GM23338 (cell line): ENCODE measurements at regions not wholly inside any gene's neighbourhood (a gene's known extent, or its start where the extent isn't known, plus 50 kb on each side); places are given as distances from the start of the nearest gene placed in this dataset.
"Not testable (repeated sequence)": the region's sequence is repeated elsewhere in the genome, so short reads cannot be mapped to it uniquely, and the experiment has no call there.

ENCODE experiments used
- ATAC-seq: fragments of 200-7000 bp; cut with Tn5 transposase; 3 replicates; pipeline ENCODE4 v1.9.1; 2020
- DNase-seq: peaks from one replicate; pipeline ENCODE4 v3.0.0-alpha.2; 2015; ENCODE audit warnings: low spot score
- H2AFZ ChIP-seq: fragments of 200-600 bp; sonication (generic); 2 replicates; pipeline ENCODE4 v1.8.0; 2016; ENCODE audit warnings: antibody characterized with exemption, mild to moderate bottlenecking, moderate library complexity
- H3F3A ChIP-seq: fragments of 200-600 bp; sonication (generic); replicated peaks from 2 replicates; pipeline ENCODE4 v1.8.0; 2017; ENCODE audit warnings: antibody characterized with exemption, mixed run types, low read depth
- H3K27ac ChIP-seq: fragments of 200-600 bp; sonication (generic); 2 replicates; pipeline ENCODE4 v1.6.1; 2016; ENCODE audit warnings: low read depth
- H3K27me3 ChIP-seq: fragments of 200-600 bp; sonication (generic); 2 replicates; pipeline ENCODE4 v1.8.0; 2016; ENCODE audit warnings: mild to moderate bottlenecking, mixed run types, moderate library complexity; ENCODE audit not compliant: insufficient read depth
- H3K36me3 ChIP-seq: fragments of 200-600 bp; sonication (generic); 2 replicates; pipeline ENCODE4 v1.8.0; 2016; ENCODE audit warnings: mild to moderate bottlenecking; ENCODE audit not compliant: insufficient read depth
- H3K4me1 ChIP-seq: fragments of 200-600 bp; sonication (generic); 2 replicates; pipeline ENCODE4 v1.8.0; 2016; ENCODE audit warnings: mild to moderate bottlenecking, moderate library complexity; ENCODE audit not compliant: insufficient read depth
- H3K4me2 ChIP-seq: fragments of 200-600 bp; sonication (generic); 2 replicates; pipeline ENCODE4 v1.7.1; 2017; ENCODE audit warnings: mixed run types
- H3K4me3 ChIP-seq: fragments of 200-600 bp; sonication (generic); 2 replicates; pipeline ENCODE4 v1.6.1; 2016; ENCODE audit warnings: mixed run types
- H3K79me2 ChIP-seq: fragments of 200-600 bp; sonication (generic); replicated peaks from 2 replicates; pipeline ENCODE4 v1.8.0; 2017; ENCODE audit warnings: mild to moderate bottlenecking; ENCODE audit not compliant: insufficient read depth
- H3K9me2 ChIP-seq: fragments of 200-600 bp; sonication (generic); 2 replicates; pipeline ENCODE4 v1.8.0; 2017; ENCODE audit not compliant: insufficient read depth
- H4K20me1 ChIP-seq: fragments of 200-600 bp; sonication (generic); replicated peaks from 2 replicates; pipeline ENCODE4 v1.8.0; 2017; ENCODE audit warnings: mild to moderate bottlenecking; ENCODE audit not compliant: insufficient read depth
- H3K27ac Mint-ChIP-seq: 2 replicates; pipeline ENCODE4 v1.8.0; 2020; ENCODE audit warnings: inconsistent platforms, mild to moderate bottlenecking, moderate library complexity, mixed read lengths
- H3K27me3 Mint-ChIP-seq: 3 replicates; pipeline ENCODE4 v1.8.0; 2022; ENCODE audit warnings: low read depth, mild to moderate bottlenecking, moderate library complexity, mixed read lengths, inconsistent platforms; ENCODE audit not compliant: insufficient read depth, poor library complexity
- H3K36me3 Mint-ChIP-seq: 3 replicates; pipeline ENCODE4 v1.8.0; 2021; ENCODE audit warnings: low read depth, mild to moderate bottlenecking, inconsistent platforms, moderate library complexity, mixed read lengths
- H3K4me1 Mint-ChIP-seq: 3 replicates; pipeline ENCODE4 v1.8.0; 2020; ENCODE audit warnings: mild to moderate bottlenecking, inconsistent platforms, mixed read lengths
- H3K4me3 Mint-ChIP-seq: 3 replicates; pipeline ENCODE4 v1.8.0; 2021; ENCODE audit warnings: moderate library complexity, mild to moderate bottlenecking, inconsistent platforms, mixed read lengths
- H3K9me3 Mint-ChIP-seq: 3 replicates; pipeline ENCODE4 v1.8.0; 2020; ENCODE audit warnings: moderate library complexity, mild to moderate bottlenecking, inconsistent platforms, mixed read lengths

GRCh38 chr5:176067162-176067561 lies 99.0 kb upstream of the THOC3 start:
- H3K4me2 ChIP-seq, H3K4me1 ChIP-seq, H3K36me3 ChIP-seq, H3K9me2 ChIP-seq, H3K27ac Mint-ChIP-seq, H4K20me1 ChIP-seq, H3K4me1 Mint-ChIP-seq, H3K79me2 ChIP-seq, H3F3A ChIP-seq, H3K27ac ChIP-seq, H3K36me3 Mint-ChIP-seq, H3K4me3 Mint-ChIP-seq, DNase-seq, H3K27me3 ChIP-seq, H3K27me3 Mint-ChIP-seq, ATAC-seq, H3K9me3 Mint-ChIP-seq, H3K4me3 ChIP-seq, H2AFZ ChIP-seq: not testable (repeated sequence)

- H3K27me3 Mint-ChIP-seq, H4K20me1 ChIP-seq, ATAC-seq, H3K4me2 ChIP-seq, H3K4me3 Mint-ChIP-seq, H3K79me2 ChIP-seq, H3K9me3 Mint-ChIP-seq, H3K27ac ChIP-seq, H2AFZ ChIP-seq, H3K36me3 Mint-ChIP-seq, H3K27me3 ChIP-seq, DNase-seq, H3K27ac Mint-ChIP-seq, H3K4me1 ChIP-seq, H3K36me3 ChIP-seq, H3K4me1 Mint-ChIP-seq, H3K9me2 ChIP-seq, H3F3A ChIP-seq, H3K4me3 ChIP-seq: not testable (repeated sequence)
Measured at GRCh38 chr5:176067948-176068347, 99.8 kb upstream of the THOC3 start.

GRCh38 chr5:176073996-176074571 lies 106.0 kb upstream of the THOC3 start:
- H3K27ac ChIP-seq, H3K27ac Mint-ChIP-seq, H3K4me3 ChIP-seq, H3K4me1 Mint-ChIP-seq, H3K4me2 ChIP-seq, H3K9me3 Mint-ChIP-seq, H3K36me3 Mint-ChIP-seq, H3K9me2 ChIP-seq, H4K20me1 ChIP-seq, DNase-seq, H3F3A ChIP-seq, H3K79me2 ChIP-seq, H3K36me3 ChIP-seq, ATAC-seq, H3K4me1 ChIP-seq, H3K27me3 ChIP-seq, H3K4me3 Mint-ChIP-seq, H2AFZ ChIP-seq, H3K27me3 Mint-ChIP-seq: not testable (repeated sequence)

GRCh38 chr5:176083717-176084116 lies 115.6 kb upstream of the THOC3 start:
- not testable (repeated sequence) for H3K27ac ChIP-seq, H3K4me1 Mint-ChIP-seq, H3F3A ChIP-seq, DNase-seq, H3K4me1 ChIP-seq, H3K4me3 Mint-ChIP-seq, H2AFZ ChIP-seq, H3K4me2 ChIP-seq, H3K36me3 Mint-ChIP-seq, H3K9me2 ChIP-seq, H3K27ac Mint-ChIP-seq, H3K27me3 ChIP-seq, H3K79me2 ChIP-seq, H4K20me1 ChIP-seq, H3K27me3 Mint-ChIP-seq, H3K36me3 ChIP-seq, ATAC-seq, H3K4me3 ChIP-seq
- peaks cover 12% of the 10 kb centered on the region; the same call in 2 of the 3 replicates for H3K9me3 Mint-ChIP-seq

- H3K4me3 ChIP-seq, H3K36me3 Mint-ChIP-seq, DNase-seq, H3K9me3 Mint-ChIP-seq, H3K4me1 Mint-ChIP-seq, ATAC-seq, H3K4me3 Mint-ChIP-seq, H3K27me3 Mint-ChIP-seq, H3K27ac ChIP-seq, H2AFZ ChIP-seq, H3F3A ChIP-seq, H4K20me1 ChIP-seq, H3K36me3 ChIP-seq, H3K27ac Mint-ChIP-seq, H3K4me1 ChIP-seq, H3K27me3 ChIP-seq, H3K79me2 ChIP-seq, H3K9me2 ChIP-seq, H3K4me2 ChIP-seq: not testable (repeated sequence)
Measured at GRCh38 chr5:176103083-176103482, 135.0 kb upstream of the THOC3 start.

- DNase-seq, H3K9me3 Mint-ChIP-seq, H3K9me2 ChIP-seq, H3K4me3 ChIP-seq, H3K36me3 ChIP-seq, H3K4me1 Mint-ChIP-seq, H3F3A ChIP-seq, H3K4me2 ChIP-seq, H3K27ac Mint-ChIP-seq, H3K27me3 ChIP-seq, H4K20me1 ChIP-seq, ATAC-seq, H3K36me3 Mint-ChIP-seq, H3K27me3 Mint-ChIP-seq, H3K4me3 Mint-ChIP-seq, H3K4me1 ChIP-seq, H3K79me2 ChIP-seq, H2AFZ ChIP-seq, H3K27ac ChIP-seq: not testable (repeated sequence)
Measured at GRCh38 chr5:176112888-176113287, 125.3 kb upstream of the SIMC1 start.

- H3K36me3 ChIP-seq = not testable (repeated sequence)
Measured at GRCh38 chr5:176113673-176114335, 124.4 kb upstream of the SIMC1 start.

More at GRCh38 chr5:176113673-176114335, 124.4 kb upstream of the SIMC1 start:
- ATAC-seq, H3K4me3 Mint-ChIP-seq, H3K4me2 ChIP-seq, H3K9me3 Mint-ChIP-seq, H3K4me3 ChIP-seq, H3K4me1 Mint-ChIP-seq, H4K20me1 ChIP-seq, H2AFZ ChIP-seq, H3K36me3 Mint-ChIP-seq, H3K79me2 ChIP-seq, H3K27ac Mint-ChIP-seq, H3K27me3 Mint-ChIP-seq, H3K4me1 ChIP-seq, DNase-seq, H3F3A ChIP-seq, H3K27ac ChIP-seq, H3K9me2 ChIP-seq, H3K27me3 ChIP-seq: not testable (repeated sequence)
